GM12878 (cell line): ENCODE measurements at regions not wholly inside any gene's neighbourhood (a gene's known extent, or its start where the extent isn't known, plus 50 kb on each side); places are given as distances from the start of the nearest gene placed in this dataset.

Experiments used
- ATAC-seq: fragments of 200-7000 bp; cut with Tn5 transposase; 3 replicates; pipeline ENCODE4 v1.9.1; 2020; ENCODE audit warnings: mild to moderate bottlenecking, moderate library complexity
- BruUV-seq: library from RNA; stranded (reverse); fragments of 400-500 nt; replicated peaks from 2 replicates; lab custom pipeline; 2021; lab: Mats Ljungman, UMichigan
- CTCF ChIA-PET: fragments of 300-600 bp; sonication (Branson Sonifier 250); formaldehyde crosslinking; extraction: SDS; loops from one replicate; lab custom pipeline; 2021; ENCODE audit warnings: inconsistent platforms; lab: Yijun Ruan, JAX
- POLR2A ChIA-PET: fragments of 350-600 bp; formaldehyde crosslinking; extraction: SDS; loops from one replicate; lab custom pipeline; 2021; ENCODE audit warnings: inconsistent platforms; lab: Charles Lee
- RAD21 ChIA-PET: fragments of 300-600 bp; sonication (Branson Sonifier 250); formaldehyde crosslinking; loops from one replicate; lab custom pipeline; 2023; ENCODE audit warnings: antibody characterized with exemption; ENCODE audit not compliant: unreplicated experiment; lab: Charles Lee
- SMC1A ChIA-PET: fragments of 300-600 bp; sonication (Branson Sonifier 250); formaldehyde crosslinking; loops from one replicate; lab custom pipeline; 2023; ENCODE audit not compliant: unreplicated experiment, uncharacterized antibody; lab: Charles Lee
- DNase-seq: peaks from one replicate; pipeline ENCODE4 v3.0.0-alpha.2; 2011; ENCODE audit warnings: low read depth, low spot score
- FAIRE-seq: peaks from 3 replicates; lab custom pipeline; 2011; peaks lifted over from hg19 to GRCh38; lab: Jason Lieb, UNC
- H2AFZ ChIP-seq: 2 replicates; pipeline ENCODE4 v1.6.0; 2011; ENCODE audit warnings: low read depth, low read length, control low read depth; ENCODE audit not compliant: control insufficient read depth
- H3K27ac ChIP-seq: 2 replicates; pipeline ENCODE4 v1.5.1; 2011; ENCODE audit warnings: control low read depth; ENCODE audit not compliant: control insufficient read depth, insufficient read depth
- H3K27me3 ChIP-seq, 2 experiments: replicated peaks in 1 of 2; 2 replicates each; pipeline versions ENCODE4 v1.6.0 to v1.6.1; 2011; ENCODE audit warnings: low read length in 1 of 2; ENCODE audit not compliant: control insufficient read depth in 2 of 2, insufficient read depth in 2 of 2
- H3K36me3 ChIP-seq, 2 experiments: 2 replicates each; pipeline ENCODE4 v1.5.1; 2011; ENCODE audit warnings: low read length in 1 of 2; ENCODE audit not compliant: control insufficient read depth in 2 of 2, insufficient read depth in 2 of 2
- H3K4me1 ChIP-seq: 2 replicates; pipeline ENCODE4 v1.6.1; 2011; ENCODE audit warnings: mild to moderate bottlenecking, low read length, moderate library complexity, mixed read lengths; ENCODE audit not compliant: control insufficient read depth, insufficient read depth
- H3K4me2 ChIP-seq: 2 replicates; pipeline ENCODE4 v1.6.0; 2011; ENCODE audit warnings: control low read depth; ENCODE audit not compliant: control insufficient read depth, insufficient read depth
- H3K4me3 ChIP-seq: fragments of 200-600 bp; sonication (generic); 2 replicates; pipeline ENCODE4 v1.5.1; 2016
- H3K79me2 ChIP-seq: 2 replicates; pipeline ENCODE4 v1.6.0; 2011; ENCODE audit warnings: low read length; ENCODE audit not compliant: control insufficient read depth, insufficient read depth
- H3K9ac ChIP-seq: 2 replicates; pipeline ENCODE4 v1.8.0; 2011; ENCODE audit warnings: low read length, control low read depth, mixed read lengths; ENCODE audit not compliant: control insufficient read depth, insufficient read depth
- H3K9me3 ChIP-seq: replicated peaks from 3 replicates; pipeline ENCODE4 v1.5.1; 2011; ENCODE audit warnings: mild to moderate bottlenecking, low read length; ENCODE audit not compliant: control insufficient read depth, insufficient read depth
- H4K20me1 ChIP-seq: 2 replicates; pipeline ENCODE4 v1.6.0; 2011; ENCODE audit not compliant: control insufficient read depth, insufficient read depth
- ATF7 ChIP-seq: fragments of 450-650 bp; IDR thresholded peaks from 2 replicates; pipeline ENCODE4 v1.6.1; 2016; ENCODE audit warnings: low read depth, mild to moderate bottlenecking
- BRCA1 ChIP-seq: IDR thresholded peaks from 2 replicates; pipeline ENCODE4 v1.6.1; 2011; ENCODE audit warnings: low read depth, low read length, improper control_type of control experiment
- CEBPB ChIP-seq, 2 experiments: fragments of 150-350 bp in 1 of 2; IDR thresholded peaks; 2 replicates each; pipeline ENCODE4 v1.6.1; 2012 to 2014; ENCODE audit warnings: low read depth in 2 of 2, low read length in 2 of 2, borderline replicate concordance in 1 of 2, inconsistent platforms in 1 of 2
- CHD4 ChIP-seq: fragments of 200-600 bp; sonication (generic); IDR thresholded peaks from 2 replicates; pipeline ENCODE4 v1.6.1; 2016; ENCODE audit warnings: mild to moderate bottlenecking
- ELK1 ChIP-seq: IDR thresholded peaks from 2 replicates; pipeline ENCODE4 v1.6.1; 2012; ENCODE audit warnings: low read depth, low read length, improper control_type of control experiment
- NBN ChIP-seq: fragments of 450-650 bp; IDR thresholded peaks from 2 replicates; pipeline ENCODE4 v1.6.1; 2016
- RAD21 ChIP-seq: IDR thresholded peaks from 2 replicates; pipeline ENCODE4 v1.6.1; 2011; ENCODE audit warnings: mild to moderate bottlenecking, low read depth, low read length, moderate library complexity; ENCODE audit not compliant: insufficient read depth
- RBBP5 ChIP-seq: fragments of 200-600 bp; sonication (generic); conservative IDR thresholded peaks from 2 replicates; pipeline ENCODE4 v1.6.1; 2016
- TCF7 ChIP-seq: IDR thresholded peaks from 2 replicates; pipeline ENCODE4 v1.6.1; 2014; ENCODE audit warnings: antibody characterized with exemption, borderline replicate concordance
- WRNIP1 ChIP-seq: IDR thresholded peaks from 2 replicates; pipeline ENCODE4 v1.6.1; 2011; ENCODE audit warnings: low read depth, low read length, improper control_type of control experiment, borderline replicate concordance
- ZBTB40 ChIP-seq: fragments of 450-650 bp; IDR thresholded peaks from 2 replicates; pipeline ENCODE4 v1.6.1; 2016; ENCODE audit warnings: mild to moderate bottlenecking, moderate library complexity, borderline replicate concordance
- ZNF24 ChIP-seq: fragments of 450-650 bp; IDR thresholded peaks from 2 replicates; pipeline ENCODE4 v1.6.1; 2017; ENCODE audit warnings: antibody characterized with exemption, mild to moderate bottlenecking
- WGBS: methylation state at CpG from one replicate; pipeline ENCODE4 v1.1.6; 2016; ENCODE audit warnings: low lambda C conversion rate; ENCODE audit not compliant: insufficient replicate concordance, insufficient coverage; ENCODE audit errors: missing lambda C conversion rate; 5-methylcytosine and 5-hydroxymethylcytosine counted together
- in situ Hi-C: fragments of 300-500 bp; cut with MboI; formaldehyde crosslinking; loops from 9 replicates; pipeline ENCODE4 v1.14.3; 2018; ENCODE audit warnings: mixed read lengths
- intact Hi-C: fragments of 100-400 bp; cut with micrococcal nuclease; formaldehyde crosslinking; loops from one replicate; pipeline ENCODE4 v1.14.2; 2022; ENCODE audit not compliant: unreplicated experiment

DNA sequence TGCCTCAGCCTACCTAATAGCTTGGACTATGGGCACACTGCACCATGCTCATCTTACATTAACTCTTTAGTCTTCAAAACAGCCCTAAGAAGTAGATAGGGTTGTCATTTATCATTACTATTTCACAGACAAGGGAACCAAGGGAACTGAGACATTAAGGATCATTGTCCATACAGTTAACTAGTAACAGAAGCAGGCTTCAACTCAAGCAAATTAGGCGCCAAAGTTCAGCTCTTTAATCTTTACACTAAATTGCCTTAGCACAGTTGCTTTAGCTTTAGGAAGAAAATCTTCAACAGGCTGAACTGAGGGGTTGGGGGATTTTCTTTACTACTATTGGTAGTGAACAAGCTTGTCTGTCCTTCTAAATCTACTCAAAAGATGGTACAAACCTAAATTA, 68.8 kb upstream of the CAND1 start:
- no peak overlapping the region for H2AFZ ChIP-seq
- no peaks in the 10 kb centered on the region for H3K27me3 ChIP-seq
- H3K4me2 ChIP-seq = no peak overlapping the region
- ATAC-seq = no peak
- H3K79me2 ChIP-seq = no peaks in the 10 kb centered on the region
- H3K36me3 ChIP-seq = no peaks in the 10 kb centered on the region
- BruUV-seq = no TSS peak
- 0% methylated on average over 1 of the region's 1 CpG for WGBS
- H3K4me1 ChIP-seq = peaks cover 5% of the 10 kb centered on the region
- no peak for DNase-seq
- peak; percentile 7 for FAIRE-seq
- in situ Hi-C loops = no loop called here
- no peak overlapping the region for H3K4me3 ChIP-seq
- no peaks in the 10 kb centered on the region for H4K20me1 ChIP-seq
- intact Hi-C loops = no loop called here
- no peak overlapping the region for H3K27ac ChIP-seq
- no peak for TF ChIP-seq ELK1
- TF ChIP-seq RAD21 = no peak
- no peak for TF ChIP-seq BRCA1
- TF ChIP-seq TCF7 = no peak
- H3K9ac ChIP-seq = no peak overlapping the region
- ChIA-PET SMC1A (interaction anchor here (1.0 kb wide), 1 partner anchor 19 kb away, joined by 3 read pairs; no protein-coding TSS in a partner anchor), POLR2A (no interaction called here), RAD21 (no interaction called here), CTCF (interaction anchor here (1.0 kb wide), 1 partner anchor 39 kb away, joined by 5 read pairs; no protein-coding TSS in a partner anchor)
- no peaks in the 10 kb centered on the region for H3K9me3 ChIP-seq

DNA sequence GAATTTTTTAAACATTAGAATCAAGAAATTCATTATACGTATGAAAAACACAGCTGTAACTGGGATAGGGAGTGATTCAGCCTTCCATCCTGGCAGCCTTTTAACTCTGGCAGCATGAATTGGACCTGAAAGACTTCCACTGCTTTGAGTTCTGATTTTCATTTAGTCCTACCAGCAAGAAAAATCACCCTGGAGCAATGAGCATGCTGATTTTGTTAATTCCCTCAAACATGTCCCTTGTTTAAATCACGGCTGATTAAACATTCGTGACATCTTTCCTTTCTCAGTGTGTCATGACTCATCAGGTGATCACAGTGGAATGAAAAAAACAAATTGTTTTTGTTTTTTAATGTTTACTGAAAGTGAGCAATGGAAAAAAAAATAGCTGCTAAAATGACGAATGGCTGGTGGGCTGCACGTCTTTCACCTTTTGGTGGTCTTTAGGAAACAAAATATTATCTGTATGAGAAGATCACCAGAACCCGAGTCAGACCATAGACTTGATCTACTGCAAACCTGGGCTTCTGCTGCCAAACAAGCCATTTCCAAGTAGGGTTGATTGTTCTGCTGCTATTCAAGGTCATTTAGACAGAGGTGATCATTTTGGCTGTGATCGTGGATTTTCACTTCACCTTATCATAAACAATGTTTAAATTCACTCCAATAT, 67.0 kb upstream of the CAND1 start:
- POLR2A ChIA-PET = interaction anchor here (0.8 kb wide), 1 partner anchor 66 kb away, joined by 3 read pairs; no protein-coding TSS in a partner anchor
- TF ChIP-seq BRCA1 (no peak), RBBP5 (no peak), WRNIP1 (no peak), ATF7 (no peak), CHD4 (no peak), ZNF24 (no peak), CEBPB (IDR thresholded peaks at IDR 0.05; ENCODE audit: borderline replicate concordance in 1 of 2, low read depth in 2 of 2, low read length in 2 of 2) (no peak), NBN (no peak), ZBTB40 (no peak)

More for the DNA sequence above, 67.0 kb upstream of the CAND1 start:
- peaks cover 5% of the 10 kb centered on the region for H3K4me1 ChIP-seq
- no peak overlapping the region for H3K27ac ChIP-seq
- intact Hi-C loops = no loop called here
- H3K27me3 ChIP-seq = no peaks in the 10 kb centered on the region
- H3K79me2 ChIP-seq = no peaks in the 10 kb centered on the region
- ChIA-PET CTCF (interaction anchor here (1.2 to 1.7 kb wide), 2 partner anchors 39 to 67 kb away, joined by 3 to 4 read pairs; partner anchors contain the start of gene CAND1), SMC1A (interaction anchor here (1.1 kb wide), 2 partner anchors 10 to 20 kb away, joined by 3 to 5 read pairs; no protein-coding TSS in a partner anchor), RAD21 (no interaction called here)
- no peaks in the 10 kb centered on the region for H3K36me3 ChIP-seq
- H3K4me3 ChIP-seq = no peak overlapping the region; the same call in 1 of the 2 replicates
- DNase-seq = no peak
- in situ Hi-C loops = no loop called here
- peak; percentile 28 for ATAC-seq
- peak overlapping the region; percentile 53; the same call in 1 of the 2 replicates for H3K4me2 ChIP-seq
- no peaks in the 10 kb centered on the region for H3K9me3 ChIP-seq
- 45% methylated on average over 7 of the region's 7 CpGs for WGBS
- no peak for FAIRE-seq
- peak overlapping the region; percentile 61 for H2AFZ ChIP-seq
- H4K20me1 ChIP-seq = no peaks in the 10 kb centered on the region
- H3K9ac ChIP-seq = no peak overlapping the region
- no TSS peak for BruUV-seq
